GM23248 (cell line): ENCODE measurements at regions not wholly inside any gene's neighbourhood (a gene's known extent, or its start where the extent isn't known, plus 50 kb on each side); places are given as distances from the start of the nearest gene placed in this dataset.

ENCODE experiments used
- DNase-seq: peaks from one replicate; pipeline ENCODE4 v3.0.0-alpha.2; 2015
- H2AFZ ChIP-seq: fragments of 200-600 bp; sonication (generic); 2 replicates; pipeline ENCODE4 v1.6.1; 2016; ENCODE audit warnings: antibody characterized with exemption
- H3F3A ChIP-seq: fragments of 200-600 bp; sonication (generic); 2 replicates; pipeline ENCODE4 v1.6.1; 2016; ENCODE audit warnings: mild to moderate bottlenecking, antibody characterized with exemption, mixed run types; ENCODE audit not compliant: insufficient read depth
- H3K27ac ChIP-seq: fragments of 200-600 bp; sonication (generic); 2 replicates; pipeline ENCODE4 v1.5.1; 2016; ENCODE audit warnings: mild to moderate bottlenecking
- H3K27me3 ChIP-seq: fragments of 200-600 bp; sonication (generic); replicated peaks from 2 replicates; pipeline ENCODE4 v1.6.1; 2016; ENCODE audit warnings: mild to moderate bottlenecking; ENCODE audit not compliant: insufficient read depth
- H3K36me3 ChIP-seq: fragments of 200-600 bp; sonication (generic); 2 replicates; pipeline ENCODE4 v1.6.1; 2016; ENCODE audit warnings: low read depth, mild to moderate bottlenecking
- H3K4me1 ChIP-seq: fragments of 200-600 bp; sonication (generic); 2 replicates; pipeline ENCODE4 v1.6.1; 2016; ENCODE audit warnings: mild to moderate bottlenecking; ENCODE audit not compliant: insufficient read depth
- H3K4me2 ChIP-seq: fragments of 200-600 bp; sonication (generic); one replicate; pipeline ENCODE4 v1.6.1; 2016; ENCODE audit warnings: mild to moderate bottlenecking; ENCODE audit not compliant: unreplicated experiment
- H3K4me3 ChIP-seq: fragments of 200-600 bp; sonication (generic); 2 replicates; pipeline ENCODE4 v1.5.1; 2016; ENCODE audit warnings: mild to moderate bottlenecking
- H3K79me2 ChIP-seq: fragments of 200-600 bp; sonication (generic); 2 replicates; pipeline ENCODE4 v1.6.1; 2016; ENCODE audit warnings: mild to moderate bottlenecking; ENCODE audit not compliant: insufficient read depth
- H3K9ac ChIP-seq: fragments of 200-600 bp; sonication (generic); 2 replicates; pipeline ENCODE4 v1.6.1; 2016; ENCODE audit warnings: mild to moderate bottlenecking
- H3K9me2 ChIP-seq: fragments of 200-600 bp; sonication (generic); 2 replicates; pipeline ENCODE4 v1.6.1; 2016; ENCODE audit warnings: mixed run types, mild to moderate bottlenecking, moderate library complexity; ENCODE audit not compliant: insufficient read depth
- H3K9me3 ChIP-seq: fragments of 200-600 bp; sonication (generic); one replicate; pipeline ENCODE4 v1.6.1; 2017; ENCODE audit warnings: low read depth
- H4K20me1 ChIP-seq: fragments of 200-600 bp; sonication (generic); 2 replicates; pipeline ENCODE4 v1.6.0; 2016; ENCODE audit not compliant: insufficient read depth
- EZH2 ChIP-seq: fragments of 200-600 bp; sonication (generic); IDR thresholded peaks from 2 replicates; pipeline ENCODE4 v1.6.1; 2018; ENCODE audit warnings: antibody characterized with exemption, mild to moderate bottlenecking; ENCODE audit not compliant: insufficient read depth, poor library complexity, severe bottlenecking
- EZH2phosphoT487 ChIP-seq: fragments of 200-600 bp; sonication (generic); IDR thresholded peaks from 2 replicates; pipeline ENCODE4 v1.6.1; 2018; ENCODE audit warnings: antibody characterized with exemption, moderate library complexity, mild to moderate bottlenecking, low read depth; ENCODE audit not compliant: insufficient read depth
- WGBS, 2 experiments: methylation state at CpG; one replicate each; pipeline ENCODE4 v1.1.6; 2015 to 2017; ENCODE audit warnings: low lambda C conversion rate in 2 of 2, low coverage in 1 of 2; ENCODE audit errors: missing lambda C conversion rate in 2 of 2; 5-methylcytosine and 5-hydroxymethylcytosine counted together
- in situ Hi-C: fragments of 300-500 bp; cut with MboI; formaldehyde crosslinking; loops from 2 replicates; pipeline ENCODE4 v1.15.0; 2020

DNA sequence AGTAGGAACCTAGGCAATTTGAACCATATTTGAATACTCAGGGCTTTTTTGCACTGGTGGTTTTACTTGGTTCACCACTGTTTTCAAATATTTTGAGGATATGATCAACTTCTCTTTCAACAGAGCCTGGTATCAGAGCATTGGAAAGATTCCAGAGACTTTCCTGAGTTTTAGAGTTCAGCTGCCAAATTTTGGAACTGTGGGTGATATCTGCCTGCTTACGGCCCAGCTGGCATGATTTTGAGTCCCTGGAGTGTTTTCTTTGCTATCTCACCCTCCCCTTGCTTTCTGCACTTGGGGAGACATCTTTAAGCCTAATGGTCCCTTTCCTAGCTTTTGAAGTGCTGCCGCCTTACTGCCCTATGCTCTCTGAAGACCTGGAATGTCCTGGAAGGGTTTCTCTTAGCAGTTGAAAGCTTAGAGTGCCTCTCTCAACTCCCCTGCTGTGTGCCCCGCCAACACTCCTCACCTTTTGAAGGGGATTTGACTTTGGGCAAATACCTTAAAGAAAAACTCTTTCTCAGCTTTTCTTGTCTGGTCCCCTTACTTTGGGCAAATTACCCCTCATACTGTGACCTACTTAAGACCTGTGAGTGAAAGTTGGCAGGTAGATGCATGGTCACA lies 539.1 kb downstream of the MFSD1 start:
- no peak overlapping the region for H3K9ac ChIP-seq
- TF ChIP-seq EZH2 = no peak
- no peak for TF ChIP-seq EZH2phosphoT487
- H3F3A ChIP-seq = no peaks in the 10 kb centered on the region
- in situ Hi-C loops = no loop called here
- no peaks in the 10 kb centered on the region for H3K79me2 ChIP-seq
- H3K4me2 ChIP-seq = no peak overlapping the region
- no peaks in the 10 kb centered on the region for H4K20me1 ChIP-seq
- DNase-seq = peak; percentile 2
- no peak overlapping the region for H2AFZ ChIP-seq
- no peaks in the 10 kb centered on the region for H3K27me3 ChIP-seq
- H3K4me3 ChIP-seq = no peak overlapping the region
- WGBS, 2 experiments = 13 to 39% methylated on average over 3 of the region's 3 CpGs
- H3K9me3 ChIP-seq = peaks cover 4% of the 10 kb centered on the region
- H3K36me3 ChIP-seq = no peaks in the 10 kb centered on the region
- no peaks in the 10 kb centered on the region for H3K9me2 ChIP-seq
- H3K27ac ChIP-seq = no peak overlapping the region
- H3K4me1 ChIP-seq = no peaks in the 10 kb centered on the region

DNA sequence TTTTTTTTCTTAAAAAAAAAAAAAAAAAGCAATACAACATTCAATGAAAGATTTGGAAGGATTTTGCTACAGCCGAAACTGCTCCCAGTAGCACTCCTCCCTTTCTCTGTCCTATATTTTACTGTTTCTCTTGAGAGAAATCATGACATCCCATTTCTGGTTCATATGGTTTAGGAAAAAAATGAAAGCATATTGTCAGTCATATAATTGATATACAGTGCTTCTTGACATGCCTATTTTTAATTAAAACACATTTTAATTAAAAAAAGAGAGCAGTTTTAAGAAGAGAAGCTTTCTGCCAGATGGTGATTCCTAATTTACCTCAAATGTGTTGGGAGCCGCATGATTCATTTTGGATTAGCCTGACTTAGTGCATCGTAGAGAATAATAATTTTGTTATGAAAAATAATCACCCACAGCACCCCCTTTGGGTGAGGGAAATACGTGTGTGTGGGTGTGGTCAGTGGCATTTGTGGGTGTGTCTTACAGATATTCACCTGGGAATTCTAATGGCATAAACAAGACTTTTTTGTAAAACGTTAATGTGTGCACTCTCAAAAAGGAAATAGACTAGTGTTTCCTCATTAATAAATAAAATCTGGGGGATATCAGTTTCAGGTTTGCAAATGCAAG lies 544.5 kb downstream of the MFSD1 start:
- WGBS, 2 experiments = 4 to 5% methylated on average over 5 of the region's 5 CpGs
- Histone ChIP-seq H4K20me1 (no peaks in the 10 kb centered on the region), H3F3A (no peaks in the 10 kb centered on the region), H2AFZ (no peak overlapping the region), H3K36me3 (no peaks in the 10 kb centered on the region), H3K4me1 (no peaks in the 10 kb centered on the region), H3K9me3 (no peaks in the 10 kb centered on the region), H3K9ac (no peak overlapping the region), H3K4me3 (no peak overlapping the region), H3K27me3 (peaks cover 13% of the 10 kb centered on the region; the same call in 1 of the 2 replicates), H3K27ac (no peak overlapping the region), H3K4me2 (no peak overlapping the region), H3K79me2 (no peaks in the 10 kb centered on the region), H3K9me2 (no peaks in the 10 kb centered on the region)
- TF ChIP-seq EZH2 = no peak
- no peak for TF ChIP-seq EZH2phosphoT487
- in situ Hi-C loops = no loop called here
- DNase-seq = peak; percentile 1

DNA sequence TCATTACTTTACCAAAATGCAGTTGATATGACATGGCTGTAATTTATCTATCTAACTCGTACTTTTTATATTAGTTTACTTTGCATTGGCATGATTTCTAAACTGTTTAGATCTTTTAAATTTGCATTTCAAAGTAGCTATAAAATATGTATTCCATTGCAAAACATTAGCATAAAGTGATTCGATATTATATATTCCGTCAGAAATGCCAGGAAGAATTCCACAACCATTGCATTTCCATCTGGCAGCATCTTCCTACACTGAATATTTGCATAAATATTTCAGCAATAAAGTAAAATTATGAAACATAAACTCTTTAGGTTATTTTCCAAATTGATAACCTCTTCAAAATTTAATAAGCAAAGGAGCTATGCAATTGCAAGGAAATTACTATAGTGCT lies 546.6 kb downstream of the MFSD1 start:
- Histone ChIP-seq H4K20me1 (no peaks in the 10 kb centered on the region), H3K4me1 (no peaks in the 10 kb centered on the region), H3F3A (no peaks in the 10 kb centered on the region), H2AFZ (no peak overlapping the region), H3K4me2 (no peak overlapping the region), H3K79me2 (no peaks in the 10 kb centered on the region), H3K9me3 (no peaks in the 10 kb centered on the region), H3K27ac (no peak overlapping the region), H3K27me3 (peaks cover 16% of the 10 kb centered on the region; the same call in 1 of the 2 replicates), H3K36me3 (no peaks in the 10 kb centered on the region), H3K9me2 (no peaks in the 10 kb centered on the region), H3K4me3 (no peak overlapping the region), H3K9ac (no peak overlapping the region)
- TF ChIP-seq EZH2phosphoT487 (no peak), EZH2 (no peak)
- 8% methylated on average over 3 of the region's 3 CpGs for WGBS, 2 experiments
- in situ Hi-C loops = no loop called here
- DNase-seq = no peak

DNA sequence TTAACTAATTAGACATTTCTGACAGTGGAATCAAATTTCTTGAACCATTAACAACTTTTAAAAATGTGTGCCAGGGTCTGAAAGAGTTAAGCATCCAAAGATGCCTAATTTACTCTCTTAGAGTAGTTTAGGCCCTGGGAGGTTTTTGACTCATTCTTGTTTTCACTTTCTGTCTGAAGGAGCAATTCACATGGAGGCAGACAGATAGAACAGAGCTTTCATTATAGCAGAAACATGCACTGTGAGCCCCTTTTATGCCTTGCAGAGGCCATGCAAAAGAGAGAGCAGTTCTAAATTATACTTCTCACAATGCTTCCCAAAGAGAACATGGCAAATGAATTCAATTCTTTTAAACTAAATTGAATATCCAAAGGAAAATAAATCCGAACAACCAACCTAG lies 554.8 kb downstream of the MFSD1 start:
- Histone ChIP-seq H3K27me3 (0 out of 2 replicates have a peak, but pooled peaks cover 8% of the 10 kb centered on the region), H3F3A (no peaks in the 10 kb centered on the region)

More for the DNA sequence above, 554.8 kb downstream of the MFSD1 start:
- H3K4me1 ChIP-seq = no peaks in the 10 kb centered on the region
- no peaks in the 10 kb centered on the region for H3K9me2 ChIP-seq
- WGBS, 2 experiments = 34 to 52% methylated on average over 1 of the region's 1 CpG
- no peaks in the 10 kb centered on the region for H3K9me3 ChIP-seq
- no peaks in the 10 kb centered on the region for H4K20me1 ChIP-seq
- no peak for DNase-seq
- no peaks in the 10 kb centered on the region for H3K79me2 ChIP-seq
- no peak overlapping the region for H3K4me3 ChIP-seq
- in situ Hi-C loops = no loop called here
- H2AFZ ChIP-seq = no peak overlapping the region
- H3K36me3 ChIP-seq = no peaks in the 10 kb centered on the region
- no peak overlapping the region for H3K4me2 ChIP-seq
- no peak for TF ChIP-seq EZH2phosphoT487
- TF ChIP-seq EZH2 = no peak
- H3K9ac ChIP-seq = no peak overlapping the region
- no peak overlapping the region for H3K27ac ChIP-seq
